ENCODE measurements at regions not wholly inside any gene's neighbourhood (a gene's known extent, or its start where the extent isn't known, plus 50 kb on each side); places are given as distances from the start of the nearest gene placed in this dataset.

- Histone ChIP-seq H3K14ac (ENCODE audit: insufficient read depth, low read length) (no peak overlapping the region), H4K20me1 (ENCODE audit: control insufficient read depth, insufficient read depth, insufficient read length) (no peaks in the 10 kb centered on the region), H4K91ac (ENCODE audit: insufficient read length, low read depth, low read length) (no peak overlapping the region), H3K4ac (ENCODE audit: low read depth, low read length) (no peak overlapping the region), H3K79me2 (ENCODE audit: insufficient read depth, low read length) (no peaks in the 10 kb centered on the region), H2BK120ac (ENCODE audit: low read depth, low read length, poor library complexity, severe bottlenecking) (no peak overlapping the region), H4K5ac (ENCODE audit: insufficient read length, low read depth, low read length) (no peak overlapping the region), H3K4me2 (ENCODE audit: insufficient read depth, insufficient read length, low read length) (no peak overlapping the region), H3K18ac (ENCODE audit: insufficient read length, low read depth, low read length) (no peak overlapping the region), H4K8ac (replicated peaks; ENCODE audit: insufficient read length, low read depth, low read length) (no peak overlapping the region), H2BK20ac (ENCODE audit: low read depth, low read length, poor library complexity, severe bottlenecking) (no peak overlapping the region), H3K9me3 (ENCODE audit: control insufficient read depth, low read depth, low read length) (no peaks in the 10 kb centered on the region), H3K4me1 (ENCODE audit: insufficient read depth, low read length) (no peaks in the 10 kb centered on the region), H2BK5ac (ENCODE audit: insufficient read length, low read length) (no peak overlapping the region), H2AK5ac (ENCODE audit: insufficient read length, low read length) (no peak overlapping the region), H3K56ac (ENCODE audit: insufficient read length, low read depth, low read length) (no peak overlapping the region), H3K23ac (ENCODE audit: insufficient read length, low read depth, low read length) (no peak overlapping the region), H3K27ac (ENCODE audit: insufficient read length, low read depth, low read length) (no peak overlapping the region), H2BK12ac (ENCODE audit: insufficient read length, low read depth, low read length) (no peak overlapping the region), H3K27me3 (ENCODE audit: insufficient read depth, low read length) (no peaks in the 10 kb centered on the region), H2AFZ (ENCODE audit: low read length) (no peak overlapping the region), H3K79me1 (ENCODE audit: insufficient read depth, low read depth, low read length, poor library complexity, severe bottlenecking) (no peaks in the 10 kb centered on the region), H3K23me2 (ENCODE audit: insufficient read length, low read depth, low read length, poor library complexity, severe bottlenecking) (no peaks in the 10 kb centered on the region), H2BK15ac (ENCODE audit: low read depth, low read length) (no peak overlapping the region), H3K9ac (ENCODE audit: extremely low read depth, insufficient read length, low read length) (no peak overlapping the region), H3T11ph (ENCODE audit: low read length) (no peak overlapping the region)
- peaks cover 0 to 10% of the 10 kb centered on the region in 2 experiments; a peak in 4 of 5 replicates for H3K9me3 Mint-ChIP-seq
- no peak for DNase-seq
- WGBS (ENCODE audit: extremely low coverage, insufficient read length, low lambda C conversion rate) = no CpG with 5 or more reads among the region's 2 CpGs
- H3K4me3 Mint-ChIP-seq = no peak overlapping the region
- H3K36me3 Mint-ChIP-seq (ENCODE audit: insufficient read depth in 1 of 3, low read depth in 3 of 3) = peaks cover 0 to 5% (median 2%) of the 10 kb centered on the region in 3 experiments; a peak in 2 of 7 replicates
- TF ChIP-seq CTCF (conservative IDR thresholded peaks at IDR 0.05) = no peak
- H3K4me1 Mint-ChIP-seq = peaks cover 0 to 3% of the 10 kb centered on the region in 2 experiments; a peak in 1 of 4 replicates
- no peaks in the 10 kb centered on the region; the same call in 1 of the 2 replicates for H3K27me3 Mint-ChIP-seq (ENCODE audit: low read depth)
- 0 out of 7 replicates have a peak overlapping the region, but pooled peaks of 1 of the 3 experiments have one; percentile 59 for H3K27ac Mint-ChIP-seq
Observed at GRCh38 chr4:14539246-14539645, 463.0 kb upstream of the CPEB2 start.

Measured in H9 (cell line).